ENCODE measurements at regions not wholly inside any gene's neighbourhood (a gene's known extent, or its start where the extent isn't known, plus 50 kb on each side); places are given as distances from the start of the nearest gene placed in this dataset.

DNA sequence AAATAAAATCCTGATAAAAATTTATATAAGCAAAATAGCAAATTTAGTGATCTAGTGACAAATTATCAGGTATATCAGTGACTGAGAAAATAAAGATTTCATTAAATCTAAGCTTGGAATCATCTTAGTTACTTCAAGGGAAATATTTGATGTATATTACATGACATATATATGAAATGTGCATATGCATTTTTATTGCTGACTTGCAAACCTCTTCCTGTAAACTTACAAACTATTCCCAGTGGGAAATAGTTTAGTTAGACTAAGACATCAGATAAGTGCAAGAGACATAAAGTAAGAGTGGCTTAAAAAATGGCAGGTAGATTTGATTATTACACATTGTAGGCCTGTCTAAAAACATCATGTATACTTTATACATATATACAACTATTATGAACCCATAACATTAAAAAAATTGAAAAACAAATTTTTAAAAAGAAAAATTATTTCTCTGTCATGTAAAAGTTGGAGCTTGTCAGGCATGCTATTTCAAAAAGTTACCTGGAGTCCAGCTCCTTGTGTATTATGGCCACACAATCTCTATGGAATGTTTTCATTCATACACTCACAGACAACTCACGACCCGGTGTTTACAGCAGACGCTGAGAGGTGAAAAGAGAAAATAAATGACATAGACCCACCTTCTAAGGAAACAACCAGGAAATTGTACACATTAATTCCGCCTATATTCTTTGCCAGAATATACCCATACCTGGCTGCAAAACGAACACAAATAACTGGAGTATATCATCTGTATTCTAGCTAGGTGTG is 724.5 kb downstream of the SLITRK6 start:
- Histone ChIP-seq H3K9ac (ENCODE audit: low read depth, low read length, poor library complexity, severe bottlenecking) (no peak overlapping the region), H3K9me2 (replicated peaks; ENCODE audit: low read depth, low read length) (no peaks in the 10 kb centered on the region), H3K4me2 (ENCODE audit: low read depth, low read length, poor library complexity, severe bottlenecking) (no peak overlapping the region), H3K27me3 (ENCODE audit: insufficient read depth, low read length, poor library complexity, severe bottlenecking) (no peaks in the 10 kb centered on the region), H3F3A (ENCODE audit: low read depth) (no peaks in the 10 kb centered on the region), H4K20me1 (ENCODE audit: insufficient read depth, low read length, poor library complexity, severe bottlenecking) (no peaks in the 10 kb centered on the region), H3K4me1 (ENCODE audit: insufficient read depth, low read length, poor library complexity, severe bottlenecking) (no peaks in the 10 kb centered on the region), H3K36me3 (ENCODE audit: insufficient read depth, low read length) (no peaks in the 10 kb centered on the region), H3K4me3 (ENCODE audit: low read length, poor library complexity, severe bottlenecking) (no peak overlapping the region), H3K79me2 (ENCODE audit: insufficient read depth, low read length) (no peaks in the 10 kb centered on the region), H3K9me3 (ENCODE audit: insufficient read depth, low read depth, low read length) (no peaks in the 10 kb centered on the region), H2AFZ (ENCODE audit: low read length) (no peak overlapping the region)
- TF ChIP-seq CTCF (conservative IDR thresholded peaks at IDR 0.05; ENCODE audit: low read length) = no peak

DNA sequence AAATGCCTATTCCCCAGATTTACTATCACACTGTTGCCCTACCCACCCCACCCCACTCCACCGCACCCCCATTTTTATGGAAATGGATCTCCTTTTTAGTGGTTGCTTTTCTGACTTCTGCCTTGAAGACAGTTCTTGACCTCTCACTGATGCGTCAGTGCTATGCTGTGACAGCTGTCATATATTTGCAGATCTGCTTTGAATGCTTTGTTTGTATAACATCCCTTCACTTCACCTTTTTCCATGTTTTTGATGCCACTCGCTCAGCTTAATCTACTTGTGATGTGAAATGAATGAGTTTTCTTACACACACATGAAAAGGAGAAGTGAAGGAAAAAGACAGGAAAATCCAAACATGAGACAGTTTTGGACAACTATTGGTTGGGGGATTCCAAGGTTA is 731.0 kb downstream of the SLITRK6 start:
- Histone ChIP-seq H3K27me3 (ENCODE audit: insufficient read depth, low read length, poor library complexity, severe bottlenecking) (no peaks in the 10 kb centered on the region), H4K20me1 (ENCODE audit: insufficient read depth, low read length, poor library complexity, severe bottlenecking) (no peaks in the 10 kb centered on the region), H3K9me3 (ENCODE audit: insufficient read depth, low read depth, low read length) (no peaks in the 10 kb centered on the region), H3K9ac (ENCODE audit: low read depth, low read length, poor library complexity, severe bottlenecking) (no peak overlapping the region), H3F3A (ENCODE audit: low read depth) (no peaks in the 10 kb centered on the region), H2AFZ (ENCODE audit: low read length) (no peak overlapping the region), H3K4me1 (ENCODE audit: insufficient read depth, low read length, poor library complexity, severe bottlenecking) (no peaks in the 10 kb centered on the region), H3K9me2 (replicated peaks; ENCODE audit: low read depth, low read length) (no peaks in the 10 kb centered on the region), H3K36me3 (ENCODE audit: insufficient read depth, low read length) (no peaks in the 10 kb centered on the region), H3K4me3 (ENCODE audit: low read length, poor library complexity, severe bottlenecking) (no peak overlapping the region), H3K79me2 (ENCODE audit: insufficient read depth, low read length) (no peaks in the 10 kb centered on the region), H3K4me2 (ENCODE audit: low read depth, low read length, poor library complexity, severe bottlenecking) (no peak overlapping the region)
- TF ChIP-seq EZH2phosphoT487 (IDR thresholded peaks at IDR 0.05; ENCODE audit: borderline replicate concordance) = no peak
- TF ChIP-seq CTCF (conservative IDR thresholded peaks at IDR 0.05; ENCODE audit: low read length) = no peak

- Histone ChIP-seq H3K36me3 (ENCODE audit: insufficient read depth, low read length) (no peaks in the 10 kb centered on the region), H3K9ac (ENCODE audit: low read depth, low read length, poor library complexity, severe bottlenecking) (no peak overlapping the region), H3K4me2 (ENCODE audit: low read depth, low read length, poor library complexity, severe bottlenecking) (no peak overlapping the region), H3K4me3 (ENCODE audit: low read length, poor library complexity, severe bottlenecking) (no peak overlapping the region), H3K9me3 (ENCODE audit: insufficient read depth, low read depth, low read length) (no peaks in the 10 kb centered on the region), H4K20me1 (ENCODE audit: insufficient read depth, low read length, poor library complexity, severe bottlenecking) (no peaks in the 10 kb centered on the region), H3K4me1 (ENCODE audit: insufficient read depth, low read length, poor library complexity, severe bottlenecking) (no peaks in the 10 kb centered on the region), H3K27me3 (ENCODE audit: insufficient read depth, low read length, poor library complexity, severe bottlenecking) (no peaks in the 10 kb centered on the region), H3K9me2 (replicated peaks; ENCODE audit: low read depth, low read length) (no peaks in the 10 kb centered on the region), H2AFZ (ENCODE audit: low read length) (no peak overlapping the region), H3K79me2 (ENCODE audit: insufficient read depth, low read length) (no peaks in the 10 kb centered on the region), H3F3A (ENCODE audit: low read depth) (no peaks in the 10 kb centered on the region)
- no peak for TF ChIP-seq CTCF (conservative IDR thresholded peaks at IDR 0.05; ENCODE audit: low read length)
- no peak for TF ChIP-seq EZH2phosphoT487 (IDR thresholded peaks at IDR 0.05; ENCODE audit: borderline replicate concordance)
Observed at GRCh38 chr13:85040215-85040614, 759.0 kb downstream of the SLITRK6 start.
